Sigmoid colon (tissue), 6 donors: ENCODE measurements at regions not wholly inside any gene's neighbourhood (a gene's known extent, or its start where the extent isn't known, plus 50 kb on each side); places are given as distances from the start of the nearest gene placed in this dataset.
A peak's percentile ranks its signal among the peaks of the same experiment; 100 is the strongest.

Source experiments
- DNase-seq: peaks from one replicate; pipeline ENCODE4 v3.0.0-alpha.2; 2019
- H3K27ac ChIP-seq, 4 donors: fragments of 200-600 bp; sonication (generic); one replicate each; pipeline ENCODE4 v1.5.1; 2016 to 2019; ENCODE audit warnings: mild to moderate bottlenecking in 1 of 4
- H3K27me3 ChIP-seq, 3 donors: fragments of 200-600 bp; sonication (generic); one replicate each; pipeline ENCODE4 v1.5.1; 2019; ENCODE audit warnings: mild to moderate bottlenecking in 1 of 3
- H3K36me3 ChIP-seq, 4 donors: fragments of 200-600 bp; sonication (generic); one replicate each; pipeline ENCODE4 v1.5.1; 2016 to 2019
- H3K4me1 ChIP-seq, 4 donors: fragments of 200-600 bp; sonication (generic); one replicate each; pipeline ENCODE4 v1.5.1; 2017 to 2019
- H3K4me3 ChIP-seq, 4 donors: fragments of 200-600 bp; sonication (generic); one replicate each; pipeline ENCODE4 v1.5.1; 2017 to 2019; ENCODE audit warnings: mild to moderate bottlenecking in 2 of 4, moderate library complexity in 1 of 4
- H3K9me3 ChIP-seq, 4 donors: fragments of 200-600 bp in 3 of 4; sonication (generic) in 3 of 4; one replicate each; pipeline versions ENCODE4 v1.5.1 to v1.6.1; 2013 to 2019
- EP300 ChIP-seq, 4 donors: sonication (generic); formaldehyde crosslinking; IDR thresholded peaks; one replicate each; pipeline ENCODE4 v1.6.1; 2017; ENCODE audit warnings: antibody characterized with exemption in 4 of 4
- POLR2A ChIP-seq, 2 donors: fragments of 450-650 bp; IDR thresholded peaks; one replicate each; pipeline ENCODE4 v1.6.1; 2016; ENCODE audit warnings: antibody characterized with exemption in 2 of 2, mild to moderate bottlenecking in 2 of 2, moderate library complexity in 2 of 2
- POLR2AphosphoS5 ChIP-seq, 4 donors: sonication (generic); formaldehyde crosslinking; IDR thresholded peaks; one replicate each; pipeline ENCODE4 v1.6.1; 2017; ENCODE audit warnings: antibody characterized with exemption in 4 of 4
- WGBS, 2 donors: extraction: QIAGEN DNeasy Blood & Tissue Kit; methylation state at CpG; one replicate each; pipeline ENCODE4 v1.1.7; 2013; 5-methylcytosine and 5-hydroxymethylcytosine counted together
- intact Hi-C: fragments of 100-400 bp; cut with DNase I; formaldehyde crosslinking; loops from one replicate; pipeline ENCODE4 v1.15.1; 2023
- TF ChIP-seq, protein P1 (sequence below), 4 experiments: fragments of 450-650 bp in 3 of 4; fragments of 200-600 bp in 1 of 4; IDR thresholded peaks; one replicate each; pipeline ENCODE4 v1.5.1; 2016 to 2019; ENCODE audit warnings: antibody characterized with exemption in 4 of 4, mild to moderate bottlenecking in 3 of 4, moderate library complexity in 2 of 4
- donor health status: healthy with polysubstance abuse.
- donor health status: healthy.

- no peaks in the 10 kb centered on the region for H3K27me3 ChIP-seq
- H3K36me3 ChIP-seq, result no peaks in the 10 kb centered on the region
- no peaks in the 10 kb centered on the region for H3K4me1 ChIP-seq
- no peak overlapping the region for H3K27ac ChIP-seq
- intact Hi-C loops, result no loop called here
- no peak overlapping the region for H3K4me3 ChIP-seq
- WGBS, 2 donors, result 77 to 83% methylated on average over 5 of the region's 5 CpGs
- DNase-seq, result no peak
- no peaks in the 10 kb centered on the region for H3K9me3 ChIP-seq
- TF ChIP-seq EP300 (IDR thresholded peaks at IDR 0.05), result no peak
- no peak for TF ChIP-seq POLR2A (IDR thresholded peaks at IDR 0.05)
- no peak for TF ChIP-seq POLR2AphosphoS5 (IDR thresholded peaks at IDR 0.05)
- TF ChIP-seq, protein P1, sequence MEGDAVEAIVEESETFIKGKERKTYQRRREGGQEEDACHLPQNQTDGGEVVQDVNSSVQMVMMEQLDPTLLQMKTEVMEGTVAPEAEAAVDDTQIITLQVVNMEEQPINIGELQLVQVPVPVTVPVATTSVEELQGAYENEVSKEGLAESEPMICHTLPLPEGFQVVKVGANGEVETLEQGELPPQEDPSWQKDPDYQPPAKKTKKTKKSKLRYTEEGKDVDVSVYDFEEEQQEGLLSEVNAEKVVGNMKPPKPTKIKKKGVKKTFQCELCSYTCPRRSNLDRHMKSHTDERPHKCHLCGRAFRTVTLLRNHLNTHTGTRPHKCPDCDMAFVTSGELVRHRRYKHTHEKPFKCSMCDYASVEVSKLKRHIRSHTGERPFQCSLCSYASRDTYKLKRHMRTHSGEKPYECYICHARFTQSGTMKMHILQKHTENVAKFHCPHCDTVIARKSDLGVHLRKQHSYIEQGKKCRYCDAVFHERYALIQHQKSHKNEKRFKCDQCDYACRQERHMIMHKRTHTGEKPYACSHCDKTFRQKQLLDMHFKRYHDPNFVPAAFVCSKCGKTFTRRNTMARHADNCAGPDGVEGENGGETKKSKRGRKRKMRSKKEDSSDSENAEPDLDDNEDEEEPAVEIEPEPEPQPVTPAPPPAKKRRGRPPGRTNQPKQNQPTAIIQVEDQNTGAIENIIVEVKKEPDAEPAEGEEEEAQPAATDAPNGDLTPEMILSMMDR (IDR thresholded peaks at IDR 0.05), result no peak
These were observed 395.5 kb downstream of the RPS6KC1 start for GRCh38 chr1:213446496-213446895.

GRCh38 chr1:213448360-213448759, 397.3 kb downstream of the RPS6KC1 start:
- 92 to 95% methylated on average over 9 of the region's 9 CpGs for WGBS, 2 donors
- Histone ChIP-seq H3K27me3 (no peaks in the 10 kb centered on the region), H3K4me3 (no peak overlapping the region), H3K27ac (no peak overlapping the region), H3K4me1 (no peaks in the 10 kb centered on the region), H3K9me3 (no peaks in the 10 kb centered on the region), H3K36me3 (no peaks in the 10 kb centered on the region)
- DNase-seq, result no peak
- TF ChIP-seq, protein P1 (IDR thresholded peaks at IDR 0.05), result no peak
- no peak for TF ChIP-seq EP300 (IDR thresholded peaks at IDR 0.05)
- TF ChIP-seq POLR2A (IDR thresholded peaks at IDR 0.05), result no peak
- TF ChIP-seq POLR2AphosphoS5 (IDR thresholded peaks at IDR 0.05), result no peak
- intact Hi-C loops, result no loop called here

DNA sequence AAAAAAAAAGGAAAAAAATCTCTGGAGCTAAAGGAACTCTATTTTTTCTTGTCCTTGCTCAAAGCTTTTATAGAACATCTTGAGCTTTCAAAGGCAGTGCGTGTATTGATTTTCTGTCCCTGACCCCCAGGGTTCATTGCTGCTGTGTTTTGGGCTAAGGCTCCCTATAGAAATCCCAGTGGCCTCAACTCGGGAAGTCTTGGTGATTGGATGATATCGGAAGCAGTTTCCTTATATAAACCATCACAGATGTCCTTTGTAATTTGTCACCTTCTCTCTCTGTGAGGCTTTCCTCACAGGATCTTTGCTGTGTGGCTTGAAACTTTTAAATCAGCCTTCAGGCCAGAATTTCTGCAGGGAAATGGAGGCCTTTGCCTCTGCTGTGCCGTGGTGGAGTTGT, 397.7 kb downstream of the RPS6KC1 start:
- no peaks in the 10 kb centered on the region for H3K27me3 ChIP-seq
- H3K36me3 ChIP-seq, result no peaks in the 10 kb centered on the region
- WGBS, 2 donors, result 83 to 86% methylated on average over 4 of the region's 4 CpGs
- no peaks in the 10 kb centered on the region for H3K4me1 ChIP-seq
- no peak for DNase-seq
- intact Hi-C loops, result no loop called here
- no peak overlapping the region for H3K27ac ChIP-seq
- H3K9me3 ChIP-seq, result no peaks in the 10 kb centered on the region
- H3K4me3 ChIP-seq, result no peak overlapping the region
- TF ChIP-seq, protein P1 (IDR thresholded peaks at IDR 0.05), result no peak
- no peak for TF ChIP-seq POLR2AphosphoS5 (IDR thresholded peaks at IDR 0.05)

DNA sequence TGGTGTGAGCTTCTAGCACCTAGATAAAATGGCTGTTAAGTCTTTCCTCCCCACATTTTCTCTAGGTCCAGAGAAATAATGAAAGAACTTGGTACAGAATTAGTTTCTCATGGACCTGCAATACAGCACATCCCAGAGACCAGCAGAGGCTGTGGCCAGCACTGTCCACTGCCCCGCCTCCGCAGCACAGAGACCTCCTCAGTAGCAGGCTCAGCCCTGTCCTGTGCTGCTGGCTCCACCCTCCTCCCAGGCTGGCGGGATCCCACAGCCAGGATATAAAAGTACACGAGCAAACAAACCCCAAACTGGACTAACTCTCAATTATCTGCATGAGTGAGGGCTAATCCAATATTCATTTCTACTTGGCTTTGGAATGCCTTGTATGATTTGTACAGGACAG, 401.5 kb downstream of the RPS6KC1 start:
- no peaks in the 10 kb centered on the region for H3K27me3 ChIP-seq
- no peak overlapping the region for H3K27ac ChIP-seq
- H3K9me3 ChIP-seq, result no peaks in the 10 kb centered on the region
- DNase-seq, result no peak
- intact Hi-C loops, result no loop called here
- no peaks in the 10 kb centered on the region for H3K36me3 ChIP-seq
- H3K4me3 ChIP-seq, result no peak overlapping the region
- WGBS, 2 donors, result 70 to 79% methylated on average over 4 of the region's 4 CpGs
- TF ChIP-seq POLR2A (IDR thresholded peaks at IDR 0.05), result no peak
- TF ChIP-seq EP300 (IDR thresholded peaks at IDR 0.05), result no peak
- peaks cover 0 to 12% (median 8%) of the 10 kb centered on the region in 4 donors for H3K4me1 ChIP-seq

DNA sequence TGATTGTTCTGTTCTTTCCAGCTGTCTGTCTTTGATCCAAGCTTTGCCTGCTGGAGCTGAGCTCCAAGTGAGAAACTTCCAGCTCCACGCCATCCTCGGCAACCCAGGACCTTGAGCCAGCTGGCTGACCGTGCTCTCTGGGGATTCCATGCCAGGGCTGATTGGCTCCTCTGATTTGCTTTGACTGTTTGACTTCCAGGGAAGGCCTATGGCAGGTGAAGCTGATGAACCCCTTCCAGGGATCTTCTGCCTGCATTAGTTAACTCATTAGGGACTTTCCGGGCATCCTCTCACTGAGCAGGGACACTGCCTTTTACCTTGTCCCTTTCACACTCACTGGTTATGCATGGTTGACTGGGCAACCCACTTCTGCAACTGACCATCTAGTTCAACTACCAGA, 406.1 kb downstream of the RPS6KC1 start:
- peak overlapping the region in 2 of 4 donors; percentile 44 to 50 for H3K27ac ChIP-seq
- H3K36me3 ChIP-seq, result no peaks in the 10 kb centered on the region
- no peak overlapping the region for H3K4me3 ChIP-seq
- intact Hi-C loops, result no loop called here
- TF ChIP-seq POLR2AphosphoS5 (IDR thresholded peaks at IDR 0.05), result no peak
- TF ChIP-seq POLR2A (IDR thresholded peaks at IDR 0.05), result no peak
- TF ChIP-seq, protein P1 (IDR thresholded peaks at IDR 0.05), result no peak
- TF ChIP-seq EP300 (IDR thresholded peaks at IDR 0.05), result no peak
- H3K4me1 ChIP-seq, result peaks cover 0 to 17% (median 13%) of the 10 kb centered on the region in 4 donors
- no peaks in the 10 kb centered on the region for H3K27me3 ChIP-seq
- DNase-seq, result no peak
- 81 to 86% methylated on average over 4 of the region's 4 CpGs for WGBS, 2 donors
- no peaks in the 10 kb centered on the region for H3K9me3 ChIP-seq
